ENCODE measurements at regions not wholly inside any gene's neighbourhood (a gene's known extent, or its start where the extent isn't known, plus 50 kb on each side); places are given as distances from the start of the nearest gene placed in this dataset.

- TF ChIP-seq REST (IDR thresholded peaks at IDR 0.05; ENCODE audit: insufficient read depth in 1 of 2, low read depth in 2 of 2, low read length in 2 of 2) = no peak
- no peak for TF ChIP-seq TAF1 (IDR thresholded peaks at IDR 0.05; ENCODE audit: borderline replicate concordance, insufficient read depth, low read length)
- TF ChIP-seq POLR2AphosphoS5 (IDR thresholded peaks at IDR 0.05; ENCODE audit: low read depth, low read length) = no peak
- TF ChIP-seq SIN3A (IDR thresholded peaks at IDR 0.05; ENCODE audit: borderline replicate concordance, insufficient read depth, low read length) = no peak
Measured at GRCh38 chr5:7066471-7067235, 329.3 kb upstream of the ADCY2 start.
